Esophagus muscularis mucosa (tissue), 3 donors: ENCODE measurements at regions not wholly inside any gene's neighbourhood (a gene's known extent, or its start where the extent isn't known, plus 50 kb on each side); places are given as distances from the start of the nearest gene placed in this dataset.

ENCODE experiments used
- POLR2AphosphoS5 ChIP-seq, 2 donors: sonication (generic); formaldehyde crosslinking; IDR thresholded peaks; one replicate each; pipeline ENCODE4 v1.6.1; 2017; ENCODE audit warnings: antibody characterized with exemption in 2 of 2
- TF ChIP-seq, protein P1 (sequence below), 3 experiments: fragments of 200-600 bp in 2 of 3; fragments of 450-650 bp in 1 of 3; sonication (generic) in 2 of 3; IDR thresholded peaks; one replicate each; pipeline ENCODE4 v1.5.1; 2017 to 2019; ENCODE audit warnings: antibody characterized with exemption in 3 of 3, mild to moderate bottlenecking in 2 of 3, moderate library complexity in 1 of 3

- no peak for TF ChIP-seq POLR2AphosphoS5 (IDR thresholded peaks at IDR 0.05)
- TF ChIP-seq, protein P1, sequence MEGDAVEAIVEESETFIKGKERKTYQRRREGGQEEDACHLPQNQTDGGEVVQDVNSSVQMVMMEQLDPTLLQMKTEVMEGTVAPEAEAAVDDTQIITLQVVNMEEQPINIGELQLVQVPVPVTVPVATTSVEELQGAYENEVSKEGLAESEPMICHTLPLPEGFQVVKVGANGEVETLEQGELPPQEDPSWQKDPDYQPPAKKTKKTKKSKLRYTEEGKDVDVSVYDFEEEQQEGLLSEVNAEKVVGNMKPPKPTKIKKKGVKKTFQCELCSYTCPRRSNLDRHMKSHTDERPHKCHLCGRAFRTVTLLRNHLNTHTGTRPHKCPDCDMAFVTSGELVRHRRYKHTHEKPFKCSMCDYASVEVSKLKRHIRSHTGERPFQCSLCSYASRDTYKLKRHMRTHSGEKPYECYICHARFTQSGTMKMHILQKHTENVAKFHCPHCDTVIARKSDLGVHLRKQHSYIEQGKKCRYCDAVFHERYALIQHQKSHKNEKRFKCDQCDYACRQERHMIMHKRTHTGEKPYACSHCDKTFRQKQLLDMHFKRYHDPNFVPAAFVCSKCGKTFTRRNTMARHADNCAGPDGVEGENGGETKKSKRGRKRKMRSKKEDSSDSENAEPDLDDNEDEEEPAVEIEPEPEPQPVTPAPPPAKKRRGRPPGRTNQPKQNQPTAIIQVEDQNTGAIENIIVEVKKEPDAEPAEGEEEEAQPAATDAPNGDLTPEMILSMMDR (IDR thresholded peaks at IDR 0.05): no peak
Observed at GRCh38 chr4:24213961-24214360, 324.1 kb upstream of the PPARGC1A start.
